ENCODE measurements at regions not wholly inside any gene's neighbourhood (a gene's known extent, or its start where the extent isn't known, plus 50 kb on each side); places are given as distances from the start of the nearest gene placed in this dataset.

DNA sequence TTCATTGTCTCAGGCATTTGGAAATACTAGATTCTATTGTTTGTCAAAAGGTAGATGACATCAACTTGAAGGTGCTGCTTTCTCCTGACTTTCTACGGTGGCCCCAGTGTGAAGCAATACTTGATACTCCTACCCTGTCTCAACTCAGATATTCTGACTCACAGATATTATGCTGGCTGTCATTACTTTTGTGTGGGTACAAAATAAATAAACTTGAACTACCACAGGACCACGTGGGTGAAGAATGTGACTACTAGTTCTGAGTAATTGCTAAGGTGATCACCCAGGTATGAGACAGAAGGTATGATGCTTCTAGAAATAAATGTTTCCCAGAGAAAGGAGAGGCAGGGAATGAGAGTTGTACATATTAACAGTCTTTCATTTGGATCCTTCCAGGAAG lies 275.3 kb upstream of the SPOCK3 start:
- BruUV-seq (replicated peaks), result no TSS peak

DNA sequence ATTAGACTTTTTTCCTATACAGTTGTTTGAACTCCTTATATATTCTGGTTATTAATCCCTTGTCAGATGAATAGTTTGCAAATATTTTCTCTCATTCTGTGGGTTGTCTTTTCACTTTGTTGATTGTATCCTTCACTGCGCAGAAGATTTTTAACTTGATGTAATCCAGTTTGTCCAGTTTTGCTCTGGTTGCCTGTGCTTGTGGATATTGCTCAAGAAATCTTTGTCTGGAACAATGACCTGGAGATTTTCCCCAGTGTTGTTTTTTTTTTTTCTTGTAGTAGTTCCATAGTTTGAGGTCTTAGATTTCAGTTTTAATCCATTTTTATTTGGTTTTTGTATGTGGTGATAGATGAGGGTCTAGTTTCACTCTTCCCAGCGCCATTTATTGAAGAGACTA lies 289.8 kb upstream of the SPOCK3 start:
- Histone ChIP-seq H3K9me3 (ENCODE audit: control insufficient read depth, insufficient read depth, low read depth, low read length) (no peaks in the 10 kb centered on the region), H3K4me1 (ENCODE audit: control insufficient read depth, insufficient read depth, low read length) (no peaks in the 10 kb centered on the region), H3K27ac (ENCODE audit: low read length) (no peak overlapping the region), H3K27me3 (ENCODE audit: control insufficient read depth, insufficient read depth, low read length) (no peaks in the 10 kb centered on the region), H3K36me3 (ENCODE audit: control insufficient read depth, insufficient read depth, low read length) (no peaks in the 10 kb centered on the region), H3K4me3 (ENCODE audit: low read depth in 2 of 2, low read length in 2 of 2) (no peak overlapping the region)
- ChIA-PET CTCF (no interaction called here), POLR2A (no interaction called here)
- intact Hi-C loops (cut with micrococcal nuclease; ENCODE audit: unreplicated experiment) (no loop called here), in situ Hi-C loops (cut with HindIII; ENCODE audit: low pct_unique_long_range_greater_than_20kb, low sequenced_read_pairs) (no loop called here)
- TF ChIP-seq SIN3A (IDR thresholded peaks at IDR 0.05; ENCODE audit: borderline replicate concordance, insufficient read depth, low read depth, low read length) (no peak), POLR2AphosphoS5 (IDR thresholded peaks at IDR 0.05; ENCODE audit: low read depth, low read length) (no peak), TCF7L2 (IDR thresholded peaks at IDR 0.05; ENCODE audit: low read depth, low read length) (no peak)
- TF ChIP-seq, protein P1, sequence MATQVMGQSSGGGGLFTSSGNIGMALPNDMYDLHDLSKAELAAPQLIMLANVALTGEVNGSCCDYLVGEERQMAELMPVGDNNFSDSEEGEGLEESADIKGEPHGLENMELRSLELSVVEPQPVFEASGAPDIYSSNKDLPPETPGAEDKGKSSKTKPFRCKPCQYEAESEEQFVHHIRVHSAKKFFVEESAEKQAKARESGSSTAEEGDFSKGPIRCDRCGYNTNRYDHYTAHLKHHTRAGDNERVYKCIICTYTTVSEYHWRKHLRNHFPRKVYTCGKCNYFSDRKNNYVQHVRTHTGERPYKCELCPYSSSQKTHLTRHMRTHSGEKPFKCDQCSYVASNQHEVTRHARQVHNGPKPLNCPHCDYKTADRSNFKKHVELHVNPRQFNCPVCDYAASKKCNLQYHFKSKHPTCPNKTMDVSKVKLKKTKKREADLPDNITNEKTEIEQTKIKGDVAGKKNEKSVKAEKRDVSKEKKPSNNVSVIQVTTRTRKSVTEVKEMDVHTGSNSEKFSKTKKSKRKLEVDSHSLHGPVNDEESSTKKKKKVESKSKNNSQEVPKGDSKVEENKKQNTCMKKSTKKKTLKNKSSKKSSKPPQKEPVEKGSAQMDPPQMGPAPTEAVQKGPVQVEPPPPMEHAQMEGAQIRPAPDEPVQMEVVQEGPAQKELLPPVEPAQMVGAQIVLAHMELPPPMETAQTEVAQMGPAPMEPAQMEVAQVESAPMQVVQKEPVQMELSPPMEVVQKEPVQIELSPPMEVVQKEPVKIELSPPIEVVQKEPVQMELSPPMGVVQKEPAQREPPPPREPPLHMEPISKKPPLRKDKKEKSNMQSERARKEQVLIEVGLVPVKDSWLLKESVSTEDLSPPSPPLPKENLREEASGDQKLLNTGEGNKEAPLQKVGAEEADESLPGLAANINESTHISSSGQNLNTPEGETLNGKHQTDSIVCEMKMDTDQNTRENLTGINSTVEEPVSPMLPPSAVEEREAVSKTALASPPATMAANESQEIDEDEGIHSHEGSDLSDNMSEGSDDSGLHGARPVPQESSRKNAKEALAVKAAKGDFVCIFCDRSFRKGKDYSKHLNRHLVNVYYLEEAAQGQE (IDR thresholded peaks at IDR 0.05; ENCODE audit: insufficient read depth in 1 of 2, low read depth in 2 of 2, low read length in 1 of 2), result no peak
- TF ChIP-seq, protein P2, sequence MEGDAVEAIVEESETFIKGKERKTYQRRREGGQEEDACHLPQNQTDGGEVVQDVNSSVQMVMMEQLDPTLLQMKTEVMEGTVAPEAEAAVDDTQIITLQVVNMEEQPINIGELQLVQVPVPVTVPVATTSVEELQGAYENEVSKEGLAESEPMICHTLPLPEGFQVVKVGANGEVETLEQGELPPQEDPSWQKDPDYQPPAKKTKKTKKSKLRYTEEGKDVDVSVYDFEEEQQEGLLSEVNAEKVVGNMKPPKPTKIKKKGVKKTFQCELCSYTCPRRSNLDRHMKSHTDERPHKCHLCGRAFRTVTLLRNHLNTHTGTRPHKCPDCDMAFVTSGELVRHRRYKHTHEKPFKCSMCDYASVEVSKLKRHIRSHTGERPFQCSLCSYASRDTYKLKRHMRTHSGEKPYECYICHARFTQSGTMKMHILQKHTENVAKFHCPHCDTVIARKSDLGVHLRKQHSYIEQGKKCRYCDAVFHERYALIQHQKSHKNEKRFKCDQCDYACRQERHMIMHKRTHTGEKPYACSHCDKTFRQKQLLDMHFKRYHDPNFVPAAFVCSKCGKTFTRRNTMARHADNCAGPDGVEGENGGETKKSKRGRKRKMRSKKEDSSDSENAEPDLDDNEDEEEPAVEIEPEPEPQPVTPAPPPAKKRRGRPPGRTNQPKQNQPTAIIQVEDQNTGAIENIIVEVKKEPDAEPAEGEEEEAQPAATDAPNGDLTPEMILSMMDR (IDR thresholded peaks at IDR 0.05), result no peak
- DNase-seq (ENCODE audit: low read depth, low spot score) (no peak), ATAC-seq (no peak)
- BruUV-seq (replicated peaks), result no TSS peak

More for the DNA sequence above, 275.3 kb upstream of the SPOCK3 start:
- Histone ChIP-seq H3K4me1 (ENCODE audit: control insufficient read depth, insufficient read depth, low read length) (no peaks in the 10 kb centered on the region), H3K4me3 (ENCODE audit: low read depth in 2 of 2, low read length in 2 of 2) (no peak overlapping the region), H3K36me3 (ENCODE audit: control insufficient read depth, insufficient read depth, low read length) (no peaks in the 10 kb centered on the region), H3K27ac (ENCODE audit: low read length) (no peak overlapping the region), H3K27me3 (ENCODE audit: control insufficient read depth, insufficient read depth, low read length) (no peaks in the 10 kb centered on the region), H3K9me3 (ENCODE audit: control insufficient read depth, insufficient read depth, low read depth, low read length) (no peaks in the 10 kb centered on the region)
- ATAC-seq (no peak), DNase-seq (ENCODE audit: low read depth, low spot score) (no peak)
- ChIA-PET POLR2A (no interaction called here), CTCF (no interaction called here)
- in situ Hi-C loops (cut with HindIII; ENCODE audit: low pct_unique_long_range_greater_than_20kb, low sequenced_read_pairs), result no loop called here
- intact Hi-C loops (cut with micrococcal nuclease; ENCODE audit: unreplicated experiment), result no loop called here
- TF ChIP-seq, protein P1 (IDR thresholded peaks at IDR 0.05; ENCODE audit: insufficient read depth in 1 of 2, low read depth in 2 of 2, low read length in 1 of 2), result no peak
- no peak for TF ChIP-seq TCF7L2 (IDR thresholded peaks at IDR 0.05; ENCODE audit: low read depth, low read length)
- no peak for TF ChIP-seq SIN3A (IDR thresholded peaks at IDR 0.05; ENCODE audit: borderline replicate concordance, insufficient read depth, low read depth, low read length)
- TF ChIP-seq POLR2AphosphoS5 (IDR thresholded peaks at IDR 0.05; ENCODE audit: low read depth, low read length), result no peak
- TF ChIP-seq, protein P2 (IDR thresholded peaks at IDR 0.05), result no peak

All from Panc1 (cell line).